GM21723 (cell line): ENCODE measurements at regions not wholly inside any gene's neighbourhood (a gene's known extent, or its start where the extent isn't known, plus 50 kb on each side); places are given as distances from the start of the nearest gene placed in this dataset.
A peak's percentile ranks its signal among the peaks of the same experiment; 100 is the strongest.
"Not testable (repeated sequence)": the region's sequence is repeated elsewhere in the genome, so short reads cannot be mapped to it uniquely, and the experiment has no call there.

Source experiments
- ATAC-seq: cut with Tn5 transposase; IDR thresholded peaks from one replicate; pipeline ENCODE4 v1.9.1; 2021; ENCODE audit warnings: mild to moderate bottlenecking, moderate library complexity; ENCODE audit not compliant: unreplicated experiment

DNA sequence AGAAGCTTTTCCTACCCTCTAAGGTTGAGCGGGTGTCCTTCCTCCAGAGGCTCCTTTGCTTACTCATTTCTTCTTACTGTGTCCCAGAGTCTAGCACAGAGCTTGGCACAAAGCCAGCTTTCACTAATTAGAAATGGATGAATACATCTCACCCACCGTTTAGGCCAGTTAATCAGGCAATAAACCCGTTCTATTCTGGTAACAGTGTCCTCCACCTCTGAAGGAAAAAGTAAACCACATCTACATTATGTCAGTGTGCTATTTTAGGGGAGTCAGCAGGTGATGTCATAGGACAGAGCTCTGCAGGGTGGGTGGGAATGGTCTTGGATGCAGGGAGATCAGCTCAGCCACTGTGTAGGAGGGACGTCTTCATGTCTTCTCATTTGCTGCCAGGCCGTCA is 109.2 kb downstream of the OSTF1 start:
- ATAC-seq = no peak

DNA sequence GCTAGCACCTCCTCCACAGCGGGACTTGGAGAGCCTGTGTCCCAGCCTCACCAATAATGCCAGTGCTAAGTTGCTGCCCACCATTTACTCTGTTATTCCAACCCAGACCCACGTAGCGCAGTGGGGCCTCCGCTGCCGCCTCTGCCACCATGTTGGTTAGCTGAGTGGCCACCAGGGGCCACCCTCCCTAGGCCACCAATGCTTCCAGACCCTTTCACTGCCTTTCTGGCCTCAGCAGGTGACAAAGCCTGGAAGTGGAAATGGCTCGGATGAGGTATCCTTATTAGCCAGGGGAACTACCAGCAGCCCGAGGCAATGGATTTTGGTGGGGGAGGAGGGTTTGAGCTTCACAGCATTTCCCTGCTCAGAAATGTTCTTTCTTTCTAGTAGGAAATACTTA is 110.1 kb downstream of the OSTF1 start:
- ATAC-seq = no peak

DNA sequence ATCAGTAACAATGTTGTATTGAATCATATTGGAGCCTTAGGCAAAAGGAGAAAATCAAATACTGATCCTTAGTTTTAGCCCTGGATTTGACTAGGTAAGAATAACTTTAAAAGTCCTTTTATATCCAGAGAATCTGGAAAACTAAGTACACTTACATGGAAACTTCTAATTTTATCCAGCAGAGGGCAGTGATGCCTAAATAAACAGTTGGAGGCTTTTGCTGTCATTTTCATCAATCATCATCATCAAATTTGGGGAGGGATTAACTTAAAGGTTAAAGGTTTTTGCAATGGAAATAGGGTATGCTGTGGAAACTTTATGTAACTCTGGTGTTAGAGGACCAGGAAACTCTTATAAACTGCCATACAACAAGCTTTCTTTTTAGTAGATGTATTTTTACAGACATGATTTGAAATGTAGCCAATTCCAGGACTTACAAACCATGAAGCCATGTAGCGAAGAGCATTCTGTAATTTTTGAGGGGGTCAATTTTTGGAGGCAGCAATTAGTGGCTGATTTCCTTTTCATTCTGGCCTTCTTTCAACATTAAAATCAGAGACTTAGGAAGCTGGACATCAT is 112.7 kb downstream of the OSTF1 start:
- ATAC-seq = no peak

DNA sequence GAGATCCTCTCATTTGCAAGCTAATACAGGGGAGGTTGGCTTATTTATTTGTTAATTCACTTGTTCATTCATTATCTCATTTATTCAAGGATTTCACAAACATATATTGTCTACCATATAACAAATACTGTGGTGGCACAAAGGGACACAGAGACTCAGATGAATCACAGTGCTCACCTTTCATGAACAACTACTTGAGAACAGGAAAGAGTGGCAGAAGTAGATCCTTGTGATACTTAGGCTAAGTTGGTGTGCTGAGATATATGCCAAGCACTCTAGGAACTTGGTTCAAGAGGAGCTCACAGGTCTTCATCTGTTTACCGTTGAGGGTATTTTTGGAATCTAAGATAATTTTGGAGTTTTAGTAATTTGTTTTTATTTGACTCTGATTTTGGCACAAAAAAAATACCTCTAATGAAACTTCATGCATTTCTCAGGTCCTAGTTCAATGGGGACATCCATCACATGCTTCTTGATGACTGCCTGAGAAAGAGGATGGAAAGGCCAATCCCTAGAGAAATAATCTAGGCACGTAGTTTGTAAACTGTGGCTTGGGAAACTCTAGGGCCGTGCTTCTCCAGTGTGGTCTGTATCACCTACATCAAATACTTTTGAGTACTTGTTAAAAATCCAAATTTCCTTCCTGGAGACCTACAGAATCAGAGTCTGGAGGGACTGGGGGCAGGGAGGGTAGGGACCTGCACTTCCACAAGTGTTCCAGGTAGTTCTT is 113.3 kb downstream of the OSTF1 start:
- ATAC-seq = no peak

DNA sequence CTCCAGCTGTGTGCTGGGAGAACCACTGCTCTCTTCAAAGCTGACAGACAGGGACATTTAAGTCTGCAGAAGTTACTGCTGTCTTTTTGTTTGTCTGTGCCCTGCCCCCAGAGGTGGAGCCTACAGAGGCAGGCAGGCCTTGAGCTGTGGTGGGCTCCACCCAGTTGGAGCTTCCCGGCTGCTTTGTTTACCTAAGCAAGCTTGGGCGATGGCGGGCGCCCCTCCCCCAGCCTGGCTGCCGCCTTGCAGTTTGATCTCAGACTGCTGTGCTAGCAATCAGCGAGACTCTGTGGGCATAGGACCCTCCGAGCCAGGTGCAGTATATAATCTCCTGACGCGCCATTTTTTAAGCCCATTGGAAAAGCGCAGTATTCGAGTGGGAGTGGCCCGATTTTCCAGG is 119.7 kb downstream of the OSTF1 start:
- not testable (repeated sequence) for ATAC-seq

DNA sequence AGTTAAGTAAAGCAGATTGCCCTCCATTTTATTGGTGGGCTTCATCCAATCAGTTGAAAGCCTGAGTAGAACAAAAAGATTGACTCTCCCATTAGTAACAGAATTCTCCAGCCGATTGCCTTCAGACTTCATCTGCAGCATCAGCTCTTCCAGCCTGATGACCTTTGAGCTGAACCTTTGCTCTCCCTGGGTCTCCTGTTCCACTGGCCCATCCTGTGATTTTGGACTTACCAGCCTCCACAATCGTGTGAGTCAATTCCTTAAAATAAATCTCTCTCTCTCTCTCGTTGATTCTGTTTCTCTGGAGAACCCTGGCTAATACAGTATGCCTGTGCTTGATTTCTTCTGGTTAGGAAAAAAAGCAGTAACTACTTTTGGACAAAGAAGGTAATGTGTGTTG is 121.9 kb downstream of the OSTF1 start:
- ATAC-seq = no peak

DNA sequence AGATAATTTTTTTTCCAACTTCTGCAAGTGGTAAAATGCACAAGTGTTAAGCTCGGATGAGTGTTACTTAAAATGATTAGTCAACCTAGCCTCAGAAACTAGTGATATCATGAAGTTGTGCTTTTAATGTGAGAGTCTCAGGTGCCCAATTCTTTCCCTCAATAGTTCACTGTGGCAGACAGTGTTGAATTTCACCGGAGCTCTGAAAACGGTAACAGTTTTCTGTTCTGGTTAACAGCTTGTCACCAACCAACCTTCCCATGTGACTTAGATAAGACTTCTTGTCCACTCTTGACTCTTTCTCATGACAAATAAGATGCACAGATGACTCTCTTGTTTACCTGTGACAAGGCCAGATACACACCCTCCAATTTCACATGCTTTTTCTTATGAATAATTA is 125.5 kb downstream of the OSTF1 start:
- ATAC-seq = no peak

DNA sequence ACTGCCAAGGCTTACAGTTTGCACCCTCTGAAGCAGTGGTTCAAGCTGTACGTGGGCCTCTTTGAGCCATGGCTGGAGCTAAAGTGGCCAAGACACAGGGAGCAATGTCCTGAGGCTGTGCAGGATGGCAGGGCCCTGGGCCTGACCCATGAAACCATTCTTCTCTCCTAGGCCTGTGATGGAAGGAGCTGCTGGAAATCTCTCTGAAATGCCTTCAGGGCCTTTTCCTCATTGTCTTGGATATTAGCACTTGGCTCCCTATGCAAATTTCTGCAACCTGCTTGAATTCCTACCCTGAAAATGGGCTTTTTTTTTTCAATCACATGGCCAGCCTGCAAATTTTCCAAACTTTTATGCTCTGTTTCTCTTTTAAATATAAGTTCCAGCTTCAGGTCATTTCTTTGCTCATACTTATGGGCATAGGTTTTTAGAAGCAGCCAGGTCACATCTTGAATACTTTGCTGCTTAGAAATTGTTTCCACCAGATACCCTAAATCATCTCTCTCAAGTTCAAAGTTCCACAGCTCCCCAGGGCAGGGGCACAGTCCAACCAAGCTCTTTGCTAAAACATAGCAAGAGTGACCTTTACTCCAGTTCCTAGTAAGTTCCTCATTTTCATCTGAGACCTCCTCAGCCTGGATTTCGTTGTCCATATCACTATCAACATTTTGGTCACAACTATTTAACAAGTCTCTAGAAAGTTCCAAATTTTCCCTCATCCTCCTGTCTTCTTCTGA is 138.3 kb downstream of the OSTF1 start:
- ATAC-seq = no peak

DNA sequence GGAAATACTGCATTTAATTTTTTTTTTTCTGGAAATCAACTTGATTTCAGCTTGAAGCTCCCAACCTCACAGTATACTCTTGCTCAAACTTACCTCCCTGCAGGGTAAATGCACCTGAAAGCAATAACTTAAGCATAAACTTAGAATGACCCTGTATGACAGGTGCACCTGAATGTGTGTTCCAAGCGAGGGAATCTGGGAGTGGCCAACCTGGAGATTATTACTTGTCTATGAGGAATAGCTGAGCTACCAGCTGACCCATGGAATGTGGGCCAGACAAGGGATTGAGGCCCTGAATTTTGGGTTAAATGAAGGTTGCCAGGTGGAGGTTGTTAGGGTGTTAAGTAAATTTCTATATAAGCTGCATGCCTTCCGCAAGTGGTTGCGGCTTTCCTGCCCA is 140.6 kb downstream of the OSTF1 start:
- ATAC-seq = no peak

DNA sequence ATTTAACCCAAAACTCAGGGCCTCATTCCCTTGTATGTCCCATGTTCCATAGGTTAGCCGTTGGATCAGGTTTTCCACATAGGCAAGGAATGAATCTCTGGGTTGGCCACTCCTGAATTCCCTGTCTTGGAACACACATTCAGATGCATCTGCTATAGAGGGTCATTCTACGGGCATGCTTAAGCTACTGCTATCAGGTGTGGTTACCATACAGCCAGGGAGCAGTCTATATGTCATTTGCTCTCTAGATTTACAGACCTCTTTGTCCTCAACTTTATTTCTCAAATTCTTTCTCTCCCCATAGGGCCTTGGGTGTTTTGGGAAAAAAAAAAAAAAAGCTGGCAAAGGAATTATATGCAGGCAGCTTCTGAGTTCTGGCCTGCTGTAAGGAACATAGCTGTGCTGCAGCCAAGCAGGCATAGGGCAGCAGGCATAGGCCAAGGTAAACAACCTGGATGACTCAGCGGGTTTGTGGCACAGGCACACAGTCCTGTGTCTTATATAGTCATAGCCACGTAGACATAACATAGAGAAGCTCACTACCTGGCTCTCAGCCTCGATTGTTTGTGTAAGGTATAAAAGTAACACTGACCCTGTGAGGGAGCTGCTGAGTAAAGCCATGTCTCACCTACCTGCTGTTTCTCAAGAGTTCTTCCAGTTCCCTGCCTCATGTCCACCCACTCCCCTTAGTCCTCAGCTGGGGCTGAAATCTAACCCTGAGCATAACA is 141.5 kb downstream of the OSTF1 start:
- no peak for ATAC-seq

DNA sequence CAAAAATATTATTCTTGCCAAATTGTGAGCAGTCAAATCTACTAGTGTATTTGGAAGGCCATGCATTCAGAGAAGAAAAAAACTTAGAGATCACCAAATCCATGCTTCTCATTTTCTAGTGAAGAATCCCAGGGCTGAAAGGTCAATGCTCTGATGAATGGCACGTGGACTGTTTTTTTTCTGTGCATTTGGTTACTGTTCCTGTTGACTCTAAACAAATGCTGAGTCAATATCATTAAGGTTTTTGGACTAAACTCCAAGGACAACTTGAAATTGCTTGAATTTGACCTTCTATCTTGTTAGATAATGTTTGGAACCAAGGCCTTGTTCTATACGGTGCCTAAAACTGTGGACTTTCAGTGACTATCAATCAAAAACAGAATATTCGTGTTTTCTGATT is 142.2 kb downstream of the OSTF1 start:
- no peak for ATAC-seq

DNA sequence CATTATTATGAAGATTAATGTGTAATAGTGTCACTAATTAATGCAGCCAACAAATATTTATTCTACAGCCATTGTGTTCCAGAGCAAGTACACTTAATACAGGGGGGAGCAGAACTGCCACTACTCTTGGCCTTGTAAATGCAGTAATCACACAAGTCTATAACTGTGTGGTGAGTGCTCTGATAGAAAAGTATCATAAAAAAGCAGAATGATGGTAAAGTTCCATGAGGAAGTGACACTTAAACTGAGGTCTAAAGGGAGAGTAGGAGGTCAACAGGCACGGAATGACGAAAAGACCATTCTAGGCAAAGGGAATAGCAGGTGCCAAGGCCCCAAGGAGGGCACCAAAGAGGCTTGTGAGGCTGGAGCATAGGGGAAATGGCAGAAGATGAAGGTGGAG is 142.9 kb downstream of the OSTF1 start:
- no peak for ATAC-seq

DNA sequence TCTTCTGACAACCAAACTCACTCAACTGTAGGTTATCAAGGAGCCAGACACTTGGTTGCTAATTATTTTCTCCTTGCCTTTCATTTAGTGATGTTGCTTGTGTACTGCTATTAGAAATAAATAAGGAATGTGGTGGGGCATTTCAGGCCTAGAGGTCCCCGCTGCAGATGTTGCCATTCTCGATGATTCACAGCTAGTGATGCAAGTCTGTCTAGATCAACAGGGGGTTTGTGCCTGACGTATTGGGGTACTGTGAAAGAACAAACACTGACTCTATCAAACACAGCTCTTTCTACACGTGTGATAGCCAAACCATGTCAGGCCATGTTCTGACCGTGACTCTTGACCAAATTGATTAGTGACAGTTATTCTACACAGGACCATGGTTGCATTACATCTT is 144.7 kb downstream of the OSTF1 start:
- ATAC-seq = no peak

DNA sequence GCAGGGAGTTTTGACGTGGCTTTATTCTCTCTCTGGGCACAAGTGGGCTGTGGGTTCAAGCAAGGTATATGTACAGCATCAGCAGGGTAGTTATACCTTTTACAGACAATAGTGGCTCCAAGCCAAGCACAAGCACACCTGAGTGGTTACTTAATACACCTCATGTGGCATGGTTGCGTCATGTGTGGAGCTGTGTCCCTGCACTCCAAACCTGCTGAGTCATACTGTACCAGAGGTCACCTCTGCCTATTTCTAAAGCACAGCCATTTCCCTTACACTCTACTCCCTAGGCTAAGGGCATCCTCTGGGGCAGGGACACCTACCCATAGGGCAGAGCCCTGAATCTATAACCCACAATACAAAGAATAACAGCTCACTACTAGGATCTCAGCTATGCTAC is 147.3 kb downstream of the OSTF1 start:
- no peak for ATAC-seq

DNA sequence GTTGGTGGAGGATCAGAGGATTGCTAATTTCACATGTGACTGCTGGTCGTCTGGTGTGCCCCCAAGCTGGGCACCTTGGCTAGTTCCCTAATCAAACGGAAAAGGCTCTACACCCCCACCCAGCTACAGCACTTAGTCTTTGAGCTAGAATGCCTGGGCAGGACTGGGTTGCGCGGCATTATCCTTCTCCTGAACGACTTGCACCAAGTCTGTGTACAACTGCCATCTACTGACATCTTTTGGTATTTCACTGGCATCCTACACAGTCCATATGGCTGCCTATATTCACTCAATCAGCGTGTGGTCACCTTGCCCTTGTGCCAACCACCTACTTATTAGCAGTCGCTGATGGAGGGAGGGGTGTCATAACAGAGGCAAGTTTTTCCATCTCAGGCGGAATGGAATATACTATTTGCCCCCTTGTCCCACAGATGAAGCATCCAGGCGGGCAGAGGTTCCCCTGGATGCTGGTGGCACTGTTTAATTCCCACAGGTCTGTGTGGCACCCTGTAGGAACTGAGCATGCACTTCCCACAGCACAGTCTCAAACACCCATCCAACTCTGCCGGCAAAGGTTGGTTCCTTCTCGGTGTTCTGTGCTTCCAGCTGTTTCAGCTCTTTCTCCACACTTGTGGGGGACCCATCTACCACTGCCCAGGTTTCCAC is 150.1 kb downstream of the OSTF1 start:
- ATAC-seq = peak; percentile 87

DNA sequence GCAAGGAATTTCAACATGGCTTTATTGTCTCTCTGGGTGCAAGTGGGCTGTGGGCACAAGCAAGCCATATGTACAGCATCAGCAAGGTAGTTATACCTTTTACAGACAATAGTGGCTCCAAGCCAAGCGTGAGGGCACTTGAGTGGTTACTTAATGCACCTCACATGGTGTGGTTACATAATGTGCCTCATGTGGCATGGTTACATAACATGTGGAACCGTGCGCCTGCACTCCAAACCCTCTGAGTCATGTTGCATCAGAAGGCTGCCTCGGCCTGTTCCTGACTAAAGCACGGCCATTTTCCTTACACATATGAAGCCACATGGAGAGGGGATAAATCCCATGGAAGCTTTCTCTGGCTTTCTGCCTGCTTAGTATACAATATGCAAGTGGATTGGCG is 150.9 kb downstream of the OSTF1 start:
- no peak for ATAC-seq

DNA sequence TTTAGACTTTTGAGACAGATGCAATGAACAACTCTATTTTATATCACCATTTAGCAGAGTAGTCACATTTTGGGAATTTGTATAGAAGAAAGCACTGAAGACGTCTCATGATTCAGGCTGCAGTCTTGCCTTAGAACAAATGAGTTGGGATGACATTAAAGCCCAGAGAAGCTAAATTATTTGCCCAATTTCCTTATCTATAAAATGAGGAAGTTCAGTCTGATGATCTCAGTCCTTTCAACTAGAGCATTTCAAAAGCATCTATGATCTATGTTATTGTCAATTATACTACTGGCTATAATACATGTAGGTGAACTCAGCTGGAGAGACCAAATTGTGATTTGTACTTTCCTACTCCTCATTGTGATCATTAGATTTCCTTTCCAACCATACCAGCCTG is 154.1 kb downstream of the OSTF1 start:
- ATAC-seq = no peak

DNA sequence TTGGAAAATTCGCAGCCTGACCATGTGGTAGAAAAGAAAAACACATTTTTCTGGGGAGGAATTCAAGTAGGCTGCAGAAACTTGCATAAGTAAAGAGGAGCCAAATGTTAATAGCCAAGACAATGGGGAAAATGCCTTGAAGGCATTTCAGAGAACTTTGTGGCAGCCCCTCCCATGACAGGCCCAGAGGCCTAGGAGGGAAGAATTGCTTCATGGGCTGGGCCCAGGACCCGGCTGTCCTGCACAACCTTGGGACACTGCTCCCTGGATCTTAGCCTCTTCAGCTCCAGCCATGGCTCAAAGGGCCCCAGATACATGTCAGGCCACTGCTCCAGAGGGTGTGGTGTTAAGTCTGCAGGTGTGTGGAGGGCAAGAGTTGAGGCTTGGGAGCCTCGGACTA is 158.6 kb downstream of the OSTF1 start:
- ATAC-seq = no peak

DNA sequence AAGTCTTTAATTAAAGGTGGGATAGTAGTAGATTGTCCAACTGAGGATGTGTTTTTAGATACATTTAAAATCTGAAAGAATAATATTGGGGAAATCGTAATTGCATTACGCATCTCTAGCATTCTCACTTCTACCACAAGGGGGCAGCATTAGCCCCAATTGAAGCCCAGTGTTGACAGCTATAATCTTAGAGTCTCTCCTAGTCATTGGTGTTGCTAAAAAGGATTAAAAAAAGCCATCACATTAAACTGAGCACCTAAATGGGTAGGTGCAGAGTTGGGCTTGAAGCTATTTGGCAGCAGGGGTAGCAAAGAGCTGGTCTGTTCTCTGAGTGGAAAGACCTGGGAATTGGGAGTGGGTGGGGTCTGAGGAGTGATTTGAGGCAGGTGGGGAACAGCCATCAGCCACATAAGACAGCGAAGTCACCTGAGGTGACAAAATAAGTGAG is 177.2 kb downstream of the OSTF1 start:
- ATAC-seq = peak; percentile 83

DNA sequence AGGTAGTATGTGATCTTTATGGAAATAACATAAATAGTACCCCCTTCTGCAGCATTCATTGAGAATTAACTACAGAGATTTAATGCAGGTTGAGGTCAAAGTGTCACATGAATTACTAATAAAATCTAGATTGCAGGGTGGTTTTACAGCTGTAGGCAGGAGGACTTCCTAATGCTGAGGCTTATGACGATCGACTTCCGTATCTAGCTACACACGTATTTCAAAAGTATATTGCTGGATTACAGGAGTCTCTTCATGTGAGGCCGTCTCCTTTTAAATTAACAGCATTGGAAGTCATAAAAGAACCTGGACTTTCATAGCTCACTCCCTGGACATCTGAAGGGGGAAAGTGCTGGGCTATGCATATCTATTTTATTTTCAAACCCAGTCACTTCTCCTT is 180.9 kb downstream of the OSTF1 start:
- ATAC-seq = no peak

DNA sequence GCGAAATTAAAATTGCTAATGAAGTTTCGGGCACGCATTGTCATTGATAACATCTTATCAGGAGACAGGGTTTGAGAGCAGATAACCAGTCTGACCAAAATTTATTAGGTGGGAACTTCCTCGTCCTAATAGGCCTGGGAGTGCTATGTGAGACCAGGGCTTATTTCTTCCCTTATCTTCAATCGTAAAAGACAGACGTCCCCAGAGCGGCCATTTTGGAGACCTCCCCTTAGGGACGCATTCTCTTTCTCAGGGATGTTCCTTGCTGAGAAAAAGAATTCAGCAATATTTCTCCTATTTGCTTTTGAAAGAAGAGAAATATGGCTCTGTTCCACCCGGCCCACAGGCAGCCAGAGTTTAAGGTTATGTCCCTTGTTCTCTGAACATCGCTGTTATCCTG is 184.7 kb downstream of the OSTF1 start:
- not testable (repeated sequence) for ATAC-seq
